Fibroblast of gingiva (primary cell): ENCODE measurements at regions not wholly inside any gene's neighbourhood (a gene's known extent, or its start where the extent isn't known, plus 50 kb on each side); places are given as distances from the start of the nearest gene placed in this dataset.
A peak's percentile ranks its signal among the peaks of the same experiment; 100 is the strongest.
"Not testable (repeated sequence)": the region's sequence is repeated elsewhere in the genome, so short reads cannot be mapped to it uniquely, and the experiment has no call there.

ENCODE experiments used
- DNase-seq: peaks from one replicate; pipeline ENCODE4 v3.0.0-alpha.2; 2011; ENCODE audit warnings: low read depth

DNA sequence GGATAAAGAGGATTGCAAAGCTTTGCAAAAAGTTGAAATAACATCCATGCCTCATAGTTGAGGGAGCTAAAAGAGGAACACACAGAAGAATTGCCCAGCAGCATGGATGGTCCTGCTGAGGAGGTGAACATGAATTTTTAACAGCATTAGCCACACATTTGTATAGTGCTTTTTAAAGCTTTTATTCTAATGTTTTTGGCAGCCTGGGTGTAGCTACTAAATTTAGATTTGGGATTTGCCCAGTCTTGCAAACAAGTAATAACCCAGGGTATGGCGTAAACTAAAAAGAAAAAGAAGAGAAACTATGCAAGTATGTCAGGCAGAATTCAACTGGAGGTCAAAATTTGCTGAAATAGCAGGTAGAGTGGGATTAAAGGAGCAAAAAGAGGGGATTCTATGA, 75.1 kb upstream of the PTPRK start:
- DNase-seq, result no peak

- no peak for DNase-seq
Observed at GRCh38 chr6:128586095-128586494, 65.7 kb upstream of the PTPRK start.

GRCh38 chr6:128580224-128581110, 60.1 kb upstream of the PTPRK start:
- no peak for DNase-seq

DNA sequence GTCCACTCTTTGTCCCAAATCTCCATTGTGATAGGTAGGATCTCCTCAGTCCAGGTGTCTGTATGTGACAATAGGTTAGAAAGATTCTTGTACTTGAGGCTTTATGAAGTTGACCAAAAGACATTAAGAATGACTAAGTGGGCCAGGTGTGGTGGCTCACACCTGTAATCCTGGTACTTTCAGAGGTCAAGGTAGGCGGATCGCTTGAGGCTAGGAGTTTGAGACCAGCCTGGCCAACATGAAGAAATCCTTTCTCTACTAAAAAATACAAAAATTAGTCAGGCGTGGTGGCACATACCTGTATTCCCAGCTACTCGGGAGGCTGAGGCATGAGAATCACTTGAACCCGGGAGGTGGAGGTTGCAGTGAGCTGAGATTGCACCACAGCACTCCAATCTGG, 54.9 kb upstream of the PTPRK start:
- DNase-seq, result not testable (repeated sequence)

DNA sequence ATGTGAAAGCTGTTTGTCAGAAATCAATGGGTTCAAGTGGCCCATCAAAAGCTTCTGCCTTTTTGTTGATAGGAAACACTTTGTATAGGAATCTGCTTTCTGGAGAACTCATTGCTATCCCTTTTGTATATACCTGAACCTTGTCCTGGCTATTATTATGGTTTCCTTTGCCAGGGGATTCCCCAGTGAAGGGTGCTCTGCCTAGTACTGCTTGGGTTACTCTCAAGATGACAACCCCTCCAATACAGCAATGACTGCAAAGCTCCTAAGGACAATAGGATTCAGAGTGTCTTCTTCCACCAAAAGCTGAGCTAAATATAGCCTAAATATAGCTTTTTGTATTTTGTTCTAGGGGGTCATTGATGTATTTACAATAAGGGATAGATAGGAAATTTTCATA, 54.0 kb upstream of the PTPRK start:
- DNase-seq, result no peak

- DNase-seq, result no peak
Observed at GRCh38 chr6:128573036-128573435, 52.6 kb upstream of the PTPRK start.

GRCh38 chr6:128572294-128572693, 51.9 kb upstream of the PTPRK start:
- DNase-seq, result peak; percentile 73

DNA sequence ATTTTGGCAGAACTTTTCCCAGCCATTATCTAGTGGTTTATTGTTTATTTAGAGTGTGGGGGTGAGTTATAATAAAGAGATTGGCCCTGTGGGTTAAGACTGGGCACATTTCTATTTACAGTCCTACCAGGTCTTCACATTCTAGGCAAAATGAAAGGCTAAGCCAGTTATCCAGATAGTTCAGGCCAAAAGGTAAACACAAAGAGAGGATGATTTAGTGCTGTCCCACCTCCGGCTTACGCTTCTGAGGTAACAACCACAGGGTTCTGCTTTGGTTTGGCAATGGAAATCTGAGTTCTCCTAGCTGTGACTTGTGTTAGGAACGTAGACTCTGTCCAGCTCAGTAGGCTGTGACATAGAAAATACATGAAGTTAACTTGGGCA, 50.3 kb upstream of the PTPRK start:
- no peak for DNase-seq

DNA sequence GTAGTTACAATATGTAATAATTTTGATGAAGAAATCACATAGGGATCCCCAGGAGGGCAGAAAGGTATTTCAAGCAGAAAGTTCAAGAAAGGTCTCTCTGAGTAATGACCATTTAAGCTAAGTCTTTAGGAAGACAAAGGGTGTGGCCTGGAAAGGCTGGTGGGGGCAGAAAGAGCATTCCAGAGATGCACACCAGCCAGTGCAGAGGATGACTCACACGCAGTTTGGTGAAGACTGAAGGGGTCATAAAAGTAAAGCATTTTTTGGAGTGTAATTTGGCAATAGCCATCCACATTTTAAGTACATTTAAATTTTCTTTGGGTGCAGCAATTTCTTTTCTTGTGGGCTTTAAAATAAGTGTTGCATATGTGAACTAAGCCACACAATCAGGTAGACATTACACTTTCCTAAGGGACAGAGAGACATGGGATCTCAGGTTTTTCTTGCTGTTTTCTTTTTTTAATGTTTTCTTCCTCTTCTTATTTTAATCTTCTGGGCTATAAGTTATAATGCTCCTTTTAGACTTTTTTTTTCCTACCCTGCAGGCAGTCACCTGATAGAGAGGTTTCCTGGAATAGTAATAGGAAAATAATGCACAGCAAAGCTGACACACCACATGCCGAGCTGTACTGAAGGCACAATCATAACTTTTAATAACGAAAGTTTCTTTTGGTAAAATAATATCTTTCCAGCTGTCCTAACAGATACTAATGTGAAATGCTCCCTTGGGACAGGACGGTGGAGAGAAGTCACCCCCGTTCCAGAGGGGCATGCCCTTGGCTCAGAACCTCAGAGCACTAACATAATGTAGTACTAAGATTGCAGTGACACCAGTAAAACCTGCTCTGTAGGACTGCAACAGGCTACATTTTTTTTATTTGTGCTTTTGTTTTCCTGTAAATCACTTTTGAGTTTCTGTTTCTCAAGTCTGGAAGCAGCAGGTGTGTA, 49.6 kb upstream of the PTPRK start:
- peak; percentile 86 for DNase-seq
